Heart left ventricle (tissue), 16 donors: ENCODE measurements at regions not wholly inside any gene's neighbourhood (a gene's known extent, or its start where the extent isn't known, plus 50 kb on each side); places are given as distances from the start of the nearest gene placed in this dataset.

Source experiments
- ATAC-seq, 4 donors: fragments of 200-7000 bp; cut with Tn5 transposase; one replicate each; pipeline ENCODE4 v1.9.1; 2020 to 2022; ENCODE audit warnings: moderate library complexity in 4 of 4, mild to moderate bottlenecking in 3 of 4, moderate number of reproducible peaks in 1 of 4
- DNase-seq, 5 donors: peaks; one replicate each; pipeline ENCODE4 v3.0.0-alpha.2; 2020
- H3K27ac ChIP-seq, 12 donors: fragments of 200-600 bp; sonication (generic) in 4 of 12; one replicate each; pipeline versions ENCODE4 v1.5.0 to v1.8.0; 2016 to 2022; ENCODE audit warnings: mild to moderate bottlenecking in 2 of 12
- H3K27me3 ChIP-seq, 9 donors: fragments of 200-600 bp; sonication (generic) in 2 of 9; one replicate each; pipeline versions ENCODE4 v1.5.1 to v1.8.0; 2016 to 2022; ENCODE audit warnings: mild to moderate bottlenecking in 3 of 9
- H3K36me3 ChIP-seq, 9 donors: fragments of 200-600 bp; sonication (generic) in 2 of 9; one replicate each; pipeline versions ENCODE4 v1.5.0 to v1.8.0; 2018 to 2022; ENCODE audit warnings: mild to moderate bottlenecking in 2 of 9
- H3K4me1 ChIP-seq, 12 donors: fragments of 200-600 bp; sonication (generic) in 4 of 12; one replicate each; pipeline versions ENCODE4 v1.5.0 to v1.8.0; 2016 to 2022; ENCODE audit warnings: mild to moderate bottlenecking in 3 of 12
- H3K4me3 ChIP-seq, 12 donors: fragments of 200-600 bp; sonication (generic) in 4 of 12; one replicate each; pipeline versions ENCODE4 v1.5.0 to v1.8.0; 2017 to 2022; ENCODE audit warnings: mild to moderate bottlenecking in 9 of 12, moderate library complexity in 4 of 12
- H3K9me3 ChIP-seq, 12 donors: fragments of 200-600 bp; sonication (generic) in 4 of 12; one replicate each; pipeline versions ENCODE4 v1.5.0 to v1.8.0; 2016 to 2022; ENCODE audit warnings: mild to moderate bottlenecking in 1 of 12
- POLR2A ChIP-seq, 2 donors: fragments of 450-650 bp; IDR thresholded peaks; one replicate each; pipeline ENCODE4 v1.6.1; 2017; ENCODE audit warnings: antibody characterized with exemption in 2 of 2, mild to moderate bottlenecking in 2 of 2, moderate library complexity in 2 of 2
- WGBS, 4 donors: extraction: QIAGEN DNeasy Blood & Tissue Kit in 2 of 4; methylation state at CpG; one replicate each; pipeline versions ENCODE4 v1.1.5 to v1.1.7; 2013 to 2018; 5-methylcytosine and 5-hydroxymethylcytosine counted together
- intact Hi-C, 10 donors: fragments of 100-400 bp; cut with DNase I; formaldehyde crosslinking; loops; one replicate each; pipeline versions ENCODE4 v1.11.1 to v1.14.2; 2022
- TF ChIP-seq, protein P1 (sequence below), 12 donors: fragments of 200-600 bp; sonication (generic) in 4 of 12; IDR thresholded peaks; one replicate each; pipeline versions ENCODE4 v1.5.0 to v1.8.0; 2018 to 2022; ENCODE audit warnings: antibody characterized with exemption in 12 of 12, mild to moderate bottlenecking in 5 of 12
- donor health status: ischemic (EF 13 %, LVEDD 7.1; RV severe dilation, severe dysfunction).
- donor health status: healthy with polysubstance abuse.
- donor health status: DM: no; HTN: yes; CAD: no.
- donor health status: DM: no; HTN: no; CAD: no.
- donor health status: ischemic (EF 25% LVEDD 6.9; RV normal size, moderate dysfunction).
- donor health status: ischemic (EF 25% LVEDD 5.7; RV mildly dilated, moderate dysfunction).
- donor health status: healthy.
- donor health status: DM: yes; HTN: yes; CAD: no.
- donor health status: ischemic (EF 35%, LVEDD 5.7; RV mildly dilated, moderate dysfunction).
- donor health status: nonischemic (EF 11% LVEDD 7.7; RV severe dilation, severe dysfunction).
- donor health status: DM: yes; HTN: yes; CAD: no.
- donor health status: PGD.
- donor health status: ischemic (EF 29% LVEDD 5.4; RV normal size, mild dysfunction).
- donor health status: nonischemic (EF 23%, LVEDD 6.1; RV moderate dilation, normal function).

DNA sequence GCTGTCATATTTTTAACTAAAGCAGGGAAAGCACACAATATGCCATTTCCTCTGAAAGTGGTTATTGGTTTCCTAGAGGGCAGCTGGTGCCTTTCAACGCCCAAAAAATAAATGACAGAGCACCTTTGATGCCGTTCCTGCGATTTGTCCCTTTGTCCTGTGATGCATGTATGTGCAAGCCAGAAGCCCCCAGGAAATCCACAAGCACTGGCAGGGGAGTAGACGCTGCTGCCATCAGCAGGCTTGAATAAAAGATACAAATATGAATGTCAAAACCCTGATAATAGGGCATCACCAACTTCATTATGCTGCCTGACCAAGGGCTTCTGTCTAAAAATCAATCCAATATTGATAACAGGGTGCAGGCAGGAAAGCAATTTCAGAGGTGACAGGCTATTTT is 246.1 kb downstream of the FBXO15 start:
- intact Hi-C loops, result no loop called here
- H3K4me1 ChIP-seq, result no peaks in the 10 kb centered on the region
- WGBS, 4 donors, result 40 to 53% (median 48%) methylated on average over 4 of the region's 4 CpGs
- peaks cover 0 to under 1% (median 0%) of the 10 kb centered on the region in 9 donors for H3K27me3 ChIP-seq
- DNase-seq, result no peak
- H3K9me3 ChIP-seq, result no peaks in the 10 kb centered on the region
- no peak overlapping the region for H3K27ac ChIP-seq
- TF ChIP-seq, protein P1, sequence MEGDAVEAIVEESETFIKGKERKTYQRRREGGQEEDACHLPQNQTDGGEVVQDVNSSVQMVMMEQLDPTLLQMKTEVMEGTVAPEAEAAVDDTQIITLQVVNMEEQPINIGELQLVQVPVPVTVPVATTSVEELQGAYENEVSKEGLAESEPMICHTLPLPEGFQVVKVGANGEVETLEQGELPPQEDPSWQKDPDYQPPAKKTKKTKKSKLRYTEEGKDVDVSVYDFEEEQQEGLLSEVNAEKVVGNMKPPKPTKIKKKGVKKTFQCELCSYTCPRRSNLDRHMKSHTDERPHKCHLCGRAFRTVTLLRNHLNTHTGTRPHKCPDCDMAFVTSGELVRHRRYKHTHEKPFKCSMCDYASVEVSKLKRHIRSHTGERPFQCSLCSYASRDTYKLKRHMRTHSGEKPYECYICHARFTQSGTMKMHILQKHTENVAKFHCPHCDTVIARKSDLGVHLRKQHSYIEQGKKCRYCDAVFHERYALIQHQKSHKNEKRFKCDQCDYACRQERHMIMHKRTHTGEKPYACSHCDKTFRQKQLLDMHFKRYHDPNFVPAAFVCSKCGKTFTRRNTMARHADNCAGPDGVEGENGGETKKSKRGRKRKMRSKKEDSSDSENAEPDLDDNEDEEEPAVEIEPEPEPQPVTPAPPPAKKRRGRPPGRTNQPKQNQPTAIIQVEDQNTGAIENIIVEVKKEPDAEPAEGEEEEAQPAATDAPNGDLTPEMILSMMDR (IDR thresholded peaks at IDR 0.05), result no peak
- no peak for TF ChIP-seq POLR2A (IDR thresholded peaks at IDR 0.05)
- H3K36me3 ChIP-seq, result no peaks in the 10 kb centered on the region
- no peak for ATAC-seq
- no peak overlapping the region for H3K4me3 ChIP-seq

DNA sequence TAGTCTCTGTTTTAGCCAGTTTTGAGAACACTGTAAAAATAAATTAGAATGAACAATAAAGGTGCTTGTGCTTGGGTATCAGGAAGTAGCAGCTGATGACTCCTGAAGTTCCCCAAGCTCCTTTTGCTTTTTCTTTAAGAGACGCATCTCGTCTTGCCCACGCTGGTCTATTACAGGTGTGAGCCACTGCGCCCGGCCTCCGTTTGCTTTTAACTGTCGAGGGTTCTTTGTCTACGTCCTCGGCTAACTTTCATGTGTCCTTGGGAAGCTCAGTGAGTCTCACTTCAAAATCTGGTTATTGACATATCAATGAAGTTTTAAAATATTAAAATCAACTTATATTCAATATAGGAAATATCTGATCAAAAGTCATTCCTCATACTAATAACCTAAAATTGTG is 246.5 kb downstream of the FBXO15 start:
- Histone ChIP-seq H3K27ac (no peak overlapping the region), H3K4me3 (no peak overlapping the region), H3K36me3 (no peaks in the 10 kb centered on the region), H3K9me3 (no peaks in the 10 kb centered on the region), H3K4me1 (no peaks in the 10 kb centered on the region), H3K27me3 (no peaks in the 10 kb centered on the region)
- 82 to 84% (median 83%) methylated on average over 9 of the region's 9 CpGs for whole genome bisulfite sequencing, 4 donors
- intact Hi-C loops, result no loop called here
- TF ChIP-seq POLR2A (IDR thresholded peaks at IDR 0.05), result no peak
- TF ChIP-seq, protein P1 (IDR thresholded peaks at IDR 0.05), result no peak
- no peak for DNase-seq
- ATAC-seq, result no peak

DNA sequence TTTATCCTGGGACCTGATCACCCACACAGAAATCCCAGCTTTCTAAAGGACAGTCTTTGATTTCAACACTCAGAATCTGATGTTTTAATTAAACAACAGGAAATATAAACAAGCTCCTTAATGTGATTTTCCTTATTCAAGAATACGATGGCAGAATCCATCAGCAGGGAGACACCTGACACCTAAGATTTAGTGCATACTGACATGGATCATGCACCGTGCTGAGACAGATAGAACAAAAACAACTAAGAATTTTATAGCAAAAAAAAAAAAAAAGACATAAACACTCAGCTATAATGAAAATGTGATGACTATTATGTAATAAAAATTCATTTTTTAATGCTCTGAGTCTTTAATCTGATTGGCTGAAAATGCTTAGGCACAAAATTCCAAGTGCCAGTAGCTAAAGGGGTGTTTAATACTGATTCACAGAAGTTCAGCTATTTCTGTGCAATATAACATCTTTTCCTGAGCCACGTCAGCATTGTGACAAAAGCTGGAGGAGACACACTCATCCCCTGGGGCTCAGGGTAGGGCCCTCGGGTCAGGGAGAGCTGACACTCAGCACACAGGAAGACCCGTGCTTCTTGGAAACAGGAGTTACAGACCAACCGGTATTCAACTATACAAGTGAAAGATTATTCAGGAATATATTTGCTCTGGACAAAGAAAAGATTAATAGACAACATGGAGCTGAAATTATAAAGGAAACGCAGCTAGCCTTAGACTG is 247.4 kb downstream of the FBXO15 start:
- TF ChIP-seq POLR2A (IDR thresholded peaks at IDR 0.05), result no peak
- TF ChIP-seq, protein P1 (IDR thresholded peaks at IDR 0.05), result no peak
- Histone ChIP-seq H3K4me3 (no peak overlapping the region), H3K9me3 (no peaks in the 10 kb centered on the region), H3K27me3 (no peaks in the 10 kb centered on the region), H3K4me1 (no peaks in the 10 kb centered on the region), H3K27ac (no peak overlapping the region), H3K36me3 (no peaks in the 10 kb centered on the region)
- intact Hi-C loops, result no loop called here
- DNase-seq (no peak), ATAC-seq (no peak)
- WGBS, 4 donors, result 66 to 75% (median 70%) methylated on average over 7 of the region's 7 CpGs

DNA sequence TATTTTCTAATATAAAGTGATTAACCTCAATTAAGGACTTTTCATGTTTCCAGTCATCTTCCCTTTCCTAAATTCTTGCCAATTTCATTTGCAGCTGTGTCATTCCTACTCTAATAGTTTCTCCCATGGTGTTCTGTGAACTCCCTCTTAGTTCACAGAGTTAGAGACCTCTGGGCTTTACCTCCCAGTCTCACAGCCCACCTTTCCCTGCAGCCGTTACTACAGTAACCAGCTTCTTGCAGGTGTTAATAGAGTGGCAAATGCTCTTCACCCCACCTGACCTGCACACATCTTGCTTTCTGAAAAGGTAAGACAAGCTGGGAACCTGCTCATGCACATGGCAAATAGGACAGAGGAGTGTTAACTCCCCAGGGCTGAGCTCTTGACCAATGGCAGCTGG is 250.1 kb downstream of the FBXO15 start:
- ATAC-seq (no peak), DNase-seq (no peak)
- intact Hi-C loops, result no loop called here
- no peak overlapping the region for H3K27ac ChIP-seq
- 37 to 59% (median 52%) methylated on average over 1 of the region's 1 CpG for WGBS, 4 donors
- H3K4me1 ChIP-seq, result no peaks in the 10 kb centered on the region
- TF ChIP-seq, protein P1 (IDR thresholded peaks at IDR 0.05), result no peak
- no peak for TF ChIP-seq POLR2A (IDR thresholded peaks at IDR 0.05)
- no peaks in the 10 kb centered on the region for H3K9me3 ChIP-seq
- no peak overlapping the region for H3K4me3 ChIP-seq
- no peaks in the 10 kb centered on the region for H3K36me3 ChIP-seq
- no peaks in the 10 kb centered on the region for H3K27me3 ChIP-seq
